Urinary bladder (tissue), 3 donors: ENCODE measurements at regions not wholly inside any gene's neighbourhood (a gene's known extent, or its start where the extent isn't known, plus 50 kb on each side); places are given as distances from the start of the nearest gene placed in this dataset.

Source experiments
- DNase-seq: peaks from one replicate; pipeline ENCODE4 v3.0.0-alpha.2; 2015; ENCODE audit errors: extremely low spot score
- H3K27ac ChIP-seq: one replicate; pipeline ENCODE4 v1.5.1; 2013; ENCODE audit warnings: low read depth, mild to moderate bottlenecking, moderate library complexity
- H3K36me3 ChIP-seq: one replicate; pipeline ENCODE4 v1.6.1; 2013; ENCODE audit warnings: mild to moderate bottlenecking, moderate library complexity; ENCODE audit not compliant: insufficient read depth
- H3K4me1 ChIP-seq: one replicate; pipeline ENCODE4 v1.6.1; 2013; ENCODE audit warnings: mild to moderate bottlenecking, moderate library complexity; ENCODE audit not compliant: insufficient read depth
- H3K4me3 ChIP-seq: one replicate; pipeline ENCODE4 v1.5.1; 2013; ENCODE audit warnings: low read depth, low read length
- WGBS: extraction: QIAGEN DNeasy Blood & Tissue Kit; methylation state at CpG from one replicate; pipeline ENCODE4 v1.1.7; 2013; 5-methylcytosine and 5-hydroxymethylcytosine counted together
- donor health status: healthy with polysubstance abuse.
- donor health status: healthy.

DNA sequence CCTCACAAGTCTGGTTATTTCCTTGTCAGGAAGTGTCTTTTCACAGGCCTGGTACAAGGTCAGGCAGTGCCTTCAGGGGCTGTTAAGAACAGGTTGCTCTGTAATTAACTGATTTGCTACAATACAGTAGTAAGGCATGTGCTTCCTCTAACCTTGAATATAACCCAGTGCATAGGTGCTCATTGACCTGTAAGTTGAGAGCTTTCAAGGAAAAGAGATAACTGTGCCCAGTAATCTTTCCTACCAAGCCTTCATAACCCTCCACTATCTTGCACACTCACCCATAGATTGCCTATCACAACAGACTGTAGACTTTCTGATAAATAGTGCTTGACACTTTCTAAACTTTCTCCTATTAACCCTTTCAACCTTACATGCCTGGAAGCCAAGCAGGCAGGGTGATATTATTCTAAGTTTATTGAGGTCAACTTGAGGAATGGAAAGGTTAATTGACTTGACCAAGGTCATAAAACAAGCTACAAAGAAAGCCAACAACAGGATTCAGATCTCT is 148.1 kb downstream of the PPARGC1A start:
- Histone ChIP-seq H3K4me1 (no peaks in the 10 kb centered on the region), H3K27ac (no peak overlapping the region), H3K4me3 (no peak overlapping the region), H3K36me3 (no peaks in the 10 kb centered on the region)
- DNase-seq = no peak

DNA sequence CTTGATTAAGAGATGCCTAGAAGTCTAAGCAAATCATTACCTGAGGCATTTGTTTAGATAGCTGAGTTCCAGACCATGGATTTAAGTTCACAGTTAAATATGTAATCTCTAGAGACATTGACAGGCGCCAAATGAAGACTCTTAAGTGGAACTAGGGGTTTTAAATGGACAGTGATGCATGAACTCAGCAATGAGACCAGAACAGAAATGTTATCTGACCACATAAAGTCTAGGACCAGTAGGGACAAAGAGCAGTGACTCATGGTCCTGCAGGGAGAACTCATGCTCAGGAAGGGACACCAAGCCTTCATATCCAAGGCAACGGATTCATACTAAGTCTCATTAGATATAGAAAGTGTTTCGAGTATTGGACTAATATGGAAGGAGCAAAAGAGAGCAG is 152.3 kb downstream of the PPARGC1A start:
- DNase-seq = no peak
- Histone ChIP-seq H3K27ac (no peak overlapping the region), H3K36me3 (no peaks in the 10 kb centered on the region), H3K4me3 (no peak overlapping the region), H3K4me1 (no peaks in the 10 kb centered on the region)
- WGBS = 90% methylated on average over 3 of the region's 3 CpGs

DNA sequence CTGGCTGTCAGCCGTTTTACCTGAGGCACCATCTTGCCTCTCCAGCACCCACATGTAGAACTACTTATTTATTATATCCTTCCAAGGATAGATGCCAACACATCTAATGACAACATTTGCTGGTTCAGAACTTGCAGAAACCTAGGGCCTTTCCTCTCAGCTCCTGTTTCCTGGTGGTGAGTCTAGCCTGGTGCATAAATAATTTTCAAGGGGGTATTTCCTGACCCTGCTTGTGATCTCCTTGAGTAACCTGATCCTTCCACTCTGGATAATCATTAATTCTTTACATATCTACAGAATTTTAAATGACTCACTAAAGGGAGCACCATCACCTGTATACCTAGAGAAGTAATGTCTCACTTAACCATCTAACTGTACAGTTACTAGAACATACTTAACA is 153.4 kb downstream of the PPARGC1A start:
- no peaks in the 10 kb centered on the region for H3K36me3 ChIP-seq
- H3K4me1 ChIP-seq = no peaks in the 10 kb centered on the region
- 76% methylated on average over 1 of the region's 1 CpG for WGBS
- H3K27ac ChIP-seq = no peak overlapping the region
- H3K4me3 ChIP-seq = no peak overlapping the region
- no peak for DNase-seq

DNA sequence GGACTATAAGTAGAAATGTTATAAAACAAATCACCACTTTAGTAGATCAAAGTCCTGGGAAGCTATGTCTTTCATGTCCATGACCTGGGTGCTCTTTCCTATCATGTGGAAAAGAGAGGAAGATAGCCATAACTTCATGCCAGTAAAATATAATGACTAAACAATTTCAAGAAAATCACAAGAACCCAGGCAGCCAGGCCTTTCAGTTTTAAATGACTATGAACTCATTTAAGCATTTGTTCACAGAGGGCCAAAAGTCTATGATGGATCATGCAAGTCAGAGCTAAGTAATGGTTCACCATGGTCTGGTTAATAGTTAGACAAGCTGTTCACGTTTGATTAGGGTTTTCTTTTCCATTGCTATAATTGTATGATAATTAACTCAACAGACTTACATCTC is 155.8 kb downstream of the PPARGC1A start:
- no peak for DNase-seq
- no peak overlapping the region for H3K4me3 ChIP-seq
- no peaks in the 10 kb centered on the region for H3K4me1 ChIP-seq
- 64% methylated on average over 1 of the region's 1 CpG for WGBS
- no peak overlapping the region for H3K27ac ChIP-seq
- H3K36me3 ChIP-seq = no peaks in the 10 kb centered on the region

DNA sequence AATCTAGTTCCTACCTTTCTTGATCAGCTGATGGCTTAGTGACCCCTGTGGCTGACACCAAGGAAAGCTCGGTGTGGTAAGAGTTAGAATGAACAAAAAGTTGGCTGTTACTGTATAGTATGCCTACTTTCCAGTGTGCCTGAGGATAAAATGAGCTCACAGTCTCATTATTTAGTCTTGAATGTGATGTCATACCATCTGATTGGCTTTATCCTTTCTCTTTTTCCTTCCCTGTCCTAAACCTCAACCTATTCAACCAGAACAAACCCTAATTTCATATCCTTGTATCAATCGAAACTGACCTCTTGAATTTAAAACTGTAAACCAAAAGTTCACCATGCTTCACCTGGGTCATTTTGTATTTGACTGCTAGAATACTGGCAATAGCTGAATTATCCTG is 156.4 kb downstream of the PPARGC1A start:
- Histone ChIP-seq H3K4me1 (no peaks in the 10 kb centered on the region), H3K4me3 (no peak overlapping the region), H3K27ac (no peak overlapping the region), H3K36me3 (no peaks in the 10 kb centered on the region)
- no peak for DNase-seq
- 75% methylated on average over 2 of the region's 2 CpGs for WGBS

DNA sequence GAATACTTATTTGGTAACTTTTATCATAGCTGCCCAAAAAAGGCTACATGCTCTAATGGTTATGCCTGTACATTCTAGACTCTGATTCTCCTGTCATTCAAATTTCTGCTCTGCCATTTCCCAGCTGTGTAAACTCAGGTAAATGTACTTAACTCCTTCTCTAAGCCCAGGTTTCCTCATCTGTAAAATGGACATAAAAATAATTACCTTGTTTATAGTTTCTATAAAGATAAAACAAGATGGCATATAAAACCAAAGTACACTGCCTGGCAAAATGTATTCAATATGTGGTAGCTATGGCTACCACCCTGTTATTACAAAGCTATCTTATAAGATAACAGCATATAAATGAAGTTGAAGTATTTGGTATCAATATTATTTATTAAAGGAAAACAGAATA is 158.8 kb downstream of the PPARGC1A start:
- Histone ChIP-seq H3K4me1 (no peaks in the 10 kb centered on the region), H3K36me3 (no peaks in the 10 kb centered on the region), H3K4me3 (no peak overlapping the region), H3K27ac (no peak overlapping the region)
- DNase-seq = no peak

DNA sequence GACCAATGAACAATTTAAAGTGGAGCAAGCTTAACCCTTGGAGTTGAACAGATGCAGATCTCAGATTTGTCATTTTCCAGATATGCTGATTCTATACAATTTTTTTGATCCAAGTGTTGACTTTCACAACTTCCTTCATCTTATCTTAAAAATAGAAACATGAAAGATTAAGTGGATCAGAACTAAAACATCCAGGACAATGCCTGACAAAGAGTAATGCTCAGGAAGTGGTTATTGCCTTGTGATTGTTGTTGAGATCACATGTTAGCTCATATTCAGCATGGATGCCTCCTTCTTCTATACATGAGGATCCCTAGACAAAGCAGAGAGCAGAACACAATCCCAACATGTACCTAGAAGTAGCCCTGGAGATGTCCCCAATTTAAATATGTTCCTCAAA is 160.9 kb downstream of the PPARGC1A start:
- H3K4me3 ChIP-seq = no peak overlapping the region
- no peak for DNase-seq
- H3K27ac ChIP-seq = no peak overlapping the region
- no peaks in the 10 kb centered on the region for H3K36me3 ChIP-seq
- H3K4me1 ChIP-seq = no peaks in the 10 kb centered on the region

DNA sequence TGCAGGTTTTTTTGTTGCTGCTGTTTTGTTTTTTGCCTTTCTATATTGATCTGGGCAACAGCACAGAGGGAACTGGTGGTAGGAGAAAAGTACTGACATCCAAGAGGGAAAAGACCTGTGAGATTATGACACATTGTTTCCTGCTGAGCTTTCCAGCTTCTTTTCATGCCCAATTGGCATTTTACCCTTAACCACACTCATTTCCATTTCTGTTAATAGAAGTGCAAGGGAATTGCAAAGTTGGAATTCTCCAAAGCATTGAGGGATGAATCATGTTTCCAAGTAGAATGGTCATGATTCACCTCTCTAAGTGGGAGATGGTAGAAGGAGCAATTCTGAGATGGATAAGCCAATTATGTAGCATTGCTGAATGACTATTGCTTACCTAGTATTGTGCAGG is 161.5 kb downstream of the PPARGC1A start:
- Histone ChIP-seq H3K4me3 (no peak overlapping the region), H3K27ac (no peak overlapping the region)
- no peak for DNase-seq

DNA sequence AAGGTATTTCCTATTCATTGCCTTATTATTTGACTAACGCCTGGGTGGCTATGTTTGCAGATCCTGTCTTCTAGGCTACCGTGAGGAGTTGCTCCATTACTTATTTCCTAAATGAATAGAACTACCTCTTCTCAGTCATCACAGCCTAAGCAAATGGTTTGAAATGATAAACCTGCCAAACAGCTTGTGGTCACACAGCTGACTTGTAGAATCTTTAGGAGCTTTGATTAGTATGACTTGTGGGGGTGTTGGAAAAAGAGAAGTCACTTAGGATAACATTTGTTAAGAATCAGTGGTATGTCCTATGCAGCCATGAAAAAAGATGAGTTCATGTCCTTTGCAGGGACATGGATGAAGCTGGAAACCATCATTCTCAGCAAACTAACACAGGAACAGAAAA is 169.3 kb downstream of the PPARGC1A start:
- no peak for DNase-seq
- 86% methylated on average over 2 of the region's 2 CpGs for WGBS
- Histone ChIP-seq H3K27ac (no peak overlapping the region), H3K36me3 (no peaks in the 10 kb centered on the region), H3K4me1 (no peaks in the 10 kb centered on the region), H3K4me3 (no peak overlapping the region)

More for the DNA sequence above, 161.5 kb downstream of the PPARGC1A start:
- H3K4me1 ChIP-seq = no peaks in the 10 kb centered on the region
- no peaks in the 10 kb centered on the region for H3K36me3 ChIP-seq

DNA sequence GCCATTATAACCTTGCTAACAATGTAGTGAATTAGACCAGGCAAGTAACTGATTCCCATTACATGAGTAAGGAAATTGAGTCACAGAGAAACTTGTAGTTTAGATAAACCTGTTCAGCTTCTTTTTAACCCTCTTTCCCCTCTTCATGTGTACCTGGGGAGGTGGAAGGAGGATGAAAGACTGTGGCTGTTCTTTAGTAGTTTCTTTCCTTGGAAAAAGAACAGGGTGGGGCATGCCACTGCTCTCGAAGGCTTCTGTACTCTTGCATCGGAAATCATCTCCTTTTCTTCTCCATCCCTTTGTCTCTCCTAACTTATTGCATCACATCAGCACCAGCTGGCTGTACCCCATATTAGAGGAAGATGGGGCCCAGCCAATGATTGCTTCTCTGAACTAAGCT is 171.4 kb downstream of the PPARGC1A start:
- H3K27ac ChIP-seq = no peak overlapping the region
- H3K36me3 ChIP-seq = no peaks in the 10 kb centered on the region
- DNase-seq = no peak
- 95% methylated on average over 2 of the region's 2 CpGs for WGBS
- no peaks in the 10 kb centered on the region for H3K4me1 ChIP-seq
- no peak overlapping the region for H3K4me3 ChIP-seq

DNA sequence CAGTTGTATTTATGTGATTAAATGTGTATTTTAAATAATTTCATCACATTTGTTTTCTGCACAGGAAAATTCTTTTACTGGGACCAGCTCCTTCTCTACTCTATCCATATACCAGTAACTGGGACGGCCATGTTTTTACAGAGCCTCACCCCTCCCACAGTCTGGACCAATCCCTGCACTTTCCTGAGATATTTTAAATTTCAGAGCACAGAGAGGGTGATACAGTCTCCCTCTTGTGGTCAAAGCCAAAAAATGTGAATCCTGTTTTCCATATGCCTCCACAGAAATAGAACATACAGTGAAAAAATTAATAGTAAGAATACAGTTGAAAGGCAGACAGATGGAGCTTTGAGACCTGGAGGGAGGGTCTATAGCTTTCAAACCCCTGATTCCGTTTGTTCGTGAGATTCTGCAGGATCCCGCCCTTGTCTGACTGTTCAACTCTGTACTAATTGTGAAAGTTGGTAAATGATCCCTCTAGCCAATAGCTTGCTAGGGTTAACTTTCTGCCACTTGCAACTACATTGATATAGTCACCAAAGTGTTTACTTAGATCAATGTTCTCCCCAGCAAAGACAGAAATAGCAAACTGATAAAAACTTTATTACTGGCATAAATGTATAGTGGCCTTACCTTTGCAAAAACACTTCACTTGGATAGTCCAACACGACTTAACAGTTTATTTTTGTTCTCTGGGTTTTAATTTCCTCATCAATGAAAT is 172.2 kb downstream of the PPARGC1A start:
- no peaks in the 10 kb centered on the region for H3K4me1 ChIP-seq
- WGBS = 81% methylated on average over 5 of the region's 5 CpGs

DNA sequence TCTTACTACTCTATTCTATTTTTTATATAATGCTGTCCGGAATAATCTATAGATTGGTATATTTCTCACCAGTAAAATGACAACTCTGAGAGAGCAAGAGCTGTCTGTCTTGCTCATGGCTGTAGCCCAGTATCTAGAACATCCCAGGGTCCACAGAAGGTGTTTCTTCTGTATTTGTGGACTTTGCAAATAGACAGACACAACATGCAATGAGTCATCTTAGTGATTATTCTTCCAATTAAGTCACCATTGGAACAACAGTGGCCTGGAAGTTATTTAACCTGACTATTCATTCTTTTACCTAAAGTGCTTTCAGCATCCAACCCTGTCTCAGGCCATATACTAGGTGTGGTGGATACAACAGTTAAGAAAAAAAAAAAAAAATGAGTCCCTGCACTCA is 179.5 kb downstream of the PPARGC1A start:
- no peak for DNase-seq
- H3K36me3 ChIP-seq = no peaks in the 10 kb centered on the region
- no peak overlapping the region for H3K4me3 ChIP-seq
- WGBS = 92% methylated on average over 1 of the region's 1 CpG
- no peaks in the 10 kb centered on the region for H3K4me1 ChIP-seq
- no peak overlapping the region for H3K27ac ChIP-seq

More for the DNA sequence above, 172.2 kb downstream of the PPARGC1A start:
- Histone ChIP-seq H3K36me3 (no peaks in the 10 kb centered on the region), H3K27ac (no peak overlapping the region), H3K4me3 (no peak overlapping the region)
- DNase-seq = no peak

DNA sequence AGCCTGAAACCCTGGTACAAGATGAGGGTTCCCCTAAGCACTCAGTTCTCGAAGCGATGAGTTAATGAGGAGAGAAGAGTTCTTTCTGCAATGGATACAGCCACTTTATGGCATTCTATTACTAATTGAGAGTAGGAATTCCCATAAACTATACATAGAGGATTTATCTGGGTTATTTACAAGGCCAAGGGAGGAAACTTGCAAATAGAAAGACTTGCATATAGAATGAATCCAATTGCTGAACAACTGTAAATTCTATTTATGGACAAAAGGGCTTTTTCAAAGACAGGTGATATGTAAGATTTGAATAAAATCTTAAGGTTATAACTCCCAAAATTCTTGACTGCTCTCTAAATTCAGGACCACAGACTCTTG is 182.2 kb downstream of the PPARGC1A start:
- no peaks in the 10 kb centered on the region for H3K4me1 ChIP-seq
- no peak for DNase-seq
- no peaks in the 10 kb centered on the region for H3K36me3 ChIP-seq
- WGBS = 79% methylated on average over 2 of the region's 2 CpGs
- no peak overlapping the region for H3K27ac ChIP-seq
- no peak overlapping the region for H3K4me3 ChIP-seq

DNA sequence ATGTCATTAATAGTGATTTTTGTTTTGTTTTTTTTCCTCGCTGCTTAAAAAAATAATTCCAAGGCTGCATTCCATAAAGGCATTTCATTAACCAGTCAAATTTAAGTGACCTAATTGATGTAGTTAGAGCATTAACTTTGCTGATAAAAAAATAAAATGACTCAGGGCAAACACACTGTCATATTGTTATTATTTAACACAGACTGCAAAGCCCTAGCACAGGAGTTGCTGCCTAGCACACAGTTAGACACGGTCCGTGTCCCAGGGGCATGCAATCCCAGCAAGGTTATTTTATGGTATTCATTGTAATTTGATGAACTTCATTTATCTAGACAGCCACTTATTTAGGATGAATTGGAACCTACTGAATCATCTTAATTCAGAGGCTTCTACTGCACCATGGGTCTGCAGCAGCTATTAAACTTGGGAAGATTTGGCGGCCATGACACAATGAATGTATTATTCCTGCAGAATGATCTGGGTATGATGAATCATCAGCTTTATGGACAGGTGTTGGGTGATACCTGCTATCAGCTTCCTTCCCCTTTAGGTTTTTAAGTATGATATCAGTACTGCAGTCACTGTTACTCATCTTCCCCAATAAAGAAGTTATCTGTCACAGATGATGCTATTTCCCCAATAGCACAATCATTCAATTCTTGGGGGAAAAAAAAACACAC is 182.7 kb downstream of the PPARGC1A start:
- no peak for DNase-seq
- no peak overlapping the region for H3K27ac ChIP-seq
- H3K4me1 ChIP-seq = no peaks in the 10 kb centered on the region
- no peaks in the 10 kb centered on the region for H3K36me3 ChIP-seq
- WGBS = 83% methylated on average over 4 of the region's 4 CpGs
- no peak overlapping the region for H3K4me3 ChIP-seq
